ENCODE measurements at regions not wholly inside any gene's neighbourhood (a gene's known extent, or its start where the extent isn't known, plus 50 kb on each side); places are given as distances from the start of the nearest gene placed in this dataset.

- 33 to 37% methylated on average over 2 of the region's 2 CpGs for WGBS, 2 donors
- no peaks in the 10 kb centered on the region for H3K27me3 ChIP-seq
- DNase-seq: peak in 1 of 2 donors; percentile 53
Observed at GRCh38 chr6:82015526-82015925, 232.0 kb downstream of the IBTK start.

GRCh38 chr6:82015043-82015442 is 232.5 kb downstream of the IBTK start:
- DNase-seq (no peak), ATAC-seq (ENCODE audit: low FRiP score in 2 of 2) (no peak)
- H3K4me3 ChIP-seq: no peak overlapping the region
- no peaks in the 10 kb centered on the region for H3K9me3 ChIP-seq
- H3K27ac ChIP-seq: peak overlapping the region in 2 of 4 donors; percentile 39 to 57
- no peaks in the 10 kb centered on the region for H3K27me3 ChIP-seq
- H3K4me1 ChIP-seq: peaks cover 0 to 31% (median 10%) of the 10 kb centered on the region in 4 donors
- H3K36me3 ChIP-seq: no peaks in the 10 kb centered on the region
- 69 to 84% methylated on average over 2 of the region's 2 CpGs for WGBS, 2 donors
- TF ChIP-seq POLR2A (IDR thresholded peaks at IDR 0.05): no peak
- no peak for TF ChIP-seq EP300 (IDR thresholded peaks at IDR 0.05)
- TF ChIP-seq CTCF (IDR thresholded peaks at IDR 0.05): no peak
- TF ChIP-seq POLR2AphosphoS5 (IDR thresholded peaks at IDR 0.05): no peak

More at GRCh38 chr6:82015526-82015925, 232.0 kb downstream of the IBTK start:
- H3K9me3 ChIP-seq: no peaks in the 10 kb centered on the region
- H3K27ac ChIP-seq: peak overlapping the region in 1 of 4 donors; percentile 68
- ATAC-seq (ENCODE audit: low FRiP score in 2 of 2): no peak
- no peak overlapping the region for H3K4me3 ChIP-seq
- no peaks in the 10 kb centered on the region for H3K36me3 ChIP-seq
- peaks cover 0 to 31% (median 10%) of the 10 kb centered on the region in 4 donors for H3K4me1 ChIP-seq
- TF ChIP-seq EP300 (IDR thresholded peaks at IDR 0.05) (peak in 2 of 4 donors; percentile 62 to 63), POLR2A (IDR thresholded peaks at IDR 0.05) (no peak)

GRCh38 chr6:82013561-82014530 is 233.7 kb downstream of the IBTK start:
- no peaks in the 10 kb centered on the region for H3K36me3 ChIP-seq
- TF ChIP-seq EP300 (IDR thresholded peaks at IDR 0.05): no peak
- no peak for TF ChIP-seq POLR2A (IDR thresholded peaks at IDR 0.05)
- TF ChIP-seq CTCF (IDR thresholded peaks at IDR 0.05): no peak
- no peak for TF ChIP-seq POLR2AphosphoS5 (IDR thresholded peaks at IDR 0.05)
- H3K27ac ChIP-seq: peak overlapping the region in 2 of 4 donors; percentile 22 to 57
- ATAC-seq (ENCODE audit: low FRiP score in 2 of 2) (peak; percentile 46 to 80), DNase-seq (no peak)
- peaks cover 0 to 31% (median 10%) of the 10 kb centered on the region in 4 donors for H3K4me1 ChIP-seq
- WGBS, 2 donors: 64 to 76% methylated on average over 3 of the region's 3 CpGs
- H3K9me3 ChIP-seq: no peaks in the 10 kb centered on the region
- H3K27me3 ChIP-seq: no peaks in the 10 kb centered on the region
- H3K4me3 ChIP-seq: no peak overlapping the region

GRCh38 chr6:82006027-82006738 is 241.4 kb downstream of the IBTK start:
- TF ChIP-seq EP300 (IDR thresholded peaks at IDR 0.05) (no peak), POLR2AphosphoS5 (IDR thresholded peaks at IDR 0.05) (no peak), CTCF (IDR thresholded peaks at IDR 0.05) (peak in 5 of 6 experiments; percentile 16 to 54 (median 42))
- Histone ChIP-seq H3K36me3 (no peaks in the 10 kb centered on the region), H3K27me3 (no peaks in the 10 kb centered on the region), H3K27ac (no peak overlapping the region), H3K9me3 (peaks cover 0 to 4% (median 0%) of the 10 kb centered on the region in 4 donors), H3K4me1 (no peaks in the 10 kb centered on the region), H3K4me3 (no peak overlapping the region)
- ATAC-seq (ENCODE audit: low FRiP score in 2 of 2) (peak; percentile 30 to 65), DNase-seq (peak in 1 of 2 donors; percentile 27)
- 53 to 66% methylated on average over 4 to 5 of the region's 5 CpGs for WGBS, 2 donors

GRCh38 chr6:82000551-82000950 is 247.0 kb downstream of the IBTK start:
- no peak for DNase-seq
- Histone ChIP-seq H3K27me3 (no peaks in the 10 kb centered on the region), H3K27ac (no peak overlapping the region), H3K4me3 (no peak overlapping the region), H3K4me1 (peaks cover 0 to 6% (median 0%) of the 10 kb centered on the region in 4 donors), H3K36me3 (no peaks in the 10 kb centered on the region), H3K9me3 (no peaks in the 10 kb centered on the region)
- TF ChIP-seq CTCF (IDR thresholded peaks at IDR 0.05) (no peak), POLR2A (IDR thresholded peaks at IDR 0.05) (no peak), EP300 (IDR thresholded peaks at IDR 0.05) (no peak), POLR2AphosphoS5 (IDR thresholded peaks at IDR 0.05) (no peak)
- no peak for ATAC-seq (ENCODE audit: low FRiP score in 2 of 2)

All from upper lobe of left lung (tissue), 6 donors.